ENCODE measurements at regions not wholly inside any gene's neighbourhood (a gene's known extent, or its start where the extent isn't known, plus 50 kb on each side); places are given as distances from the start of the nearest gene placed in this dataset.
A peak's percentile ranks its signal among the peaks of the same experiment; 100 is the strongest.

DNA sequence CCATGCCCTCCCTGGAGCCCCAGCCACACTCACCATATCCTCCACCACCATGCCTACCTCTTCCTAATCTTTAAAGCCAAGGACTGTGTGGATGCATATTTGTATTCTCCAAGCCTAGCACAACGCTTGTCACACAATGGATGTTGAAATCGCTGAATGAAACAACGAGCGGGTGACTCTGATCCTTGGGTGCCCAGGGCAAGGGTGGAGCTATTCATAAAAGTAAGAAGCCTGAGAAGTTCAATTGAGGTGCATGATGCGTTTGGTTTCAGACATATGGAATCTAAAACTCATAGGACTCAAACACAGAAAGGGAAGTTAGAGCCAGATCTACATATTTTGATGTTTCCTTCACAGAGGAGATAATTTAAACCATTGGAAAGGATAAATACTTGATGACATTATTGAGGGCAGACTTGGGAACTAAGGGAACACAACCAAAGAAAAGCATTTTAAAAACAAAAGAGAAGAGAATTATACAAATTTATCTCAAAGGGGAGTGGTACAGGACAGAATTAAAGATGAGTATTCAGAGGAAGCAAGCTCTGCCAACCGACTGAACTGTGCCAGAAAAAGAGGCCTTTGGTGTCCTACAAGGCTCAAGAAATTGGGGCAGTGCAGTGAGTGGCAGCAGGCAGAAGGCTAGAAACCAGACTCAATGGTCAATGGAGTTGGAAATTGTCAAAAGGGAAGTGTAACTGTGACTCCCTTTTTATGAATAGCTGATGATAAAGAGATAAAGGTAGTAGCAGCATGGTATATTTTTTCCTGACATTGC lies 200.6 kb upstream of the NCKAP5 start:
- no peaks in the 10 kb centered on the region for H3K9me3 ChIP-seq
- intact Hi-C loops (cut with DNase I; ENCODE audit: low total_unique reads), result no loop called here
- no peak for DNase-seq
- H3K27me3 ChIP-seq, result no peaks in the 10 kb centered on the region
- H3K4me3 ChIP-seq, result no peak overlapping the region
- H3K4me1 ChIP-seq, result peaks cover 7% of the 10 kb centered on the region
- H3K36me3 ChIP-seq (ENCODE audit: low read depth, missing control alignments), result no peaks in the 10 kb centered on the region
- TF ChIP-seq POLR2A (IDR thresholded peaks at IDR 0.05), result no peak
- TF ChIP-seq, protein P1, sequence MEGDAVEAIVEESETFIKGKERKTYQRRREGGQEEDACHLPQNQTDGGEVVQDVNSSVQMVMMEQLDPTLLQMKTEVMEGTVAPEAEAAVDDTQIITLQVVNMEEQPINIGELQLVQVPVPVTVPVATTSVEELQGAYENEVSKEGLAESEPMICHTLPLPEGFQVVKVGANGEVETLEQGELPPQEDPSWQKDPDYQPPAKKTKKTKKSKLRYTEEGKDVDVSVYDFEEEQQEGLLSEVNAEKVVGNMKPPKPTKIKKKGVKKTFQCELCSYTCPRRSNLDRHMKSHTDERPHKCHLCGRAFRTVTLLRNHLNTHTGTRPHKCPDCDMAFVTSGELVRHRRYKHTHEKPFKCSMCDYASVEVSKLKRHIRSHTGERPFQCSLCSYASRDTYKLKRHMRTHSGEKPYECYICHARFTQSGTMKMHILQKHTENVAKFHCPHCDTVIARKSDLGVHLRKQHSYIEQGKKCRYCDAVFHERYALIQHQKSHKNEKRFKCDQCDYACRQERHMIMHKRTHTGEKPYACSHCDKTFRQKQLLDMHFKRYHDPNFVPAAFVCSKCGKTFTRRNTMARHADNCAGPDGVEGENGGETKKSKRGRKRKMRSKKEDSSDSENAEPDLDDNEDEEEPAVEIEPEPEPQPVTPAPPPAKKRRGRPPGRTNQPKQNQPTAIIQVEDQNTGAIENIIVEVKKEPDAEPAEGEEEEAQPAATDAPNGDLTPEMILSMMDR (IDR thresholded peaks at IDR 0.05), result no peak
- peak overlapping the region in 1 of 2 donors; percentile 63 for H3K27ac ChIP-seq
- WGBS, 2 donors, result 88 to 89% methylated on average over 6 of the region's 6 CpGs

DNA sequence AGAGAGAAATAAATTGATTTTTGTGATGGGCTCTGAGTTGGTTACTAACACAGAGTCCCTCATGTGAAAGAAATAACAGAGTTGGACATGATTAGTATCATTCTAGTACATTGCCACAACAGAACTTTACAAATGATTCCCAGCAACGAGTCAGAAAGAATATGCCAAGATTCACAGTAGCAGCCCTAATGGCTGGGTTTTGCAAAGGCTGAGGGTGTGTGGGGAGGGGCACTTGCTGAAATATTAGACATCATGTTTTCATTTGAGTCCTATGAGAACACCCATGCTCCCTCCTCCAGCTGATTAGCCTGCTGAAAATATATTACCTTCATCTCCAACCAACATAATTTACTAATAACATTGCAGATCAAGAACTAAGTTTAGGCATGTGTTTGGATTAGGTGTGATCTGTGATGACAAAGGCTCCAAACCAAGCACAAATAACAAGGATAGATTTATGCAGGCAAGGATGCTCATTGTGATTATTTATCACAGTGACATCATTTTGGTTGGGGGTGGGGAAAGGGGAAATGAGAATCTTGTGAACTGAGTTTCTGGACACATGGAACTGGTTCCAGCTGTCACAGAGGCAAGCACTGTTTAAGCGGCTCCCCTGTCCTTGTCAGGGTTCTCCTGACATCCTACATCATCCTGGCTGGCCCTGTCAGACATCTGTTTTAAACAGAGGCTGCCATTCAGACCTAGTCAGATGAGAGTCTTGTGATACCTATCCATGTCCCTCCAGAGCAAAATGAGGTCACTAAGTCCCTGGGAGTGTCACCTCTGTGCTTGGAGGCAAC lies 205.8 kb upstream of the NCKAP5 start:
- Histone ChIP-seq H3K4me3 (no peak overlapping the region), H3K27me3 (no peaks in the 10 kb centered on the region), H3K4me1 (peaks cover 4% of the 10 kb centered on the region), H3K9me3 (no peaks in the 10 kb centered on the region), H3K27ac (peak overlapping the region; percentile 8 to 17), H3K36me3 (ENCODE audit: low read depth, missing control alignments) (no peaks in the 10 kb centered on the region)
- intact Hi-C loops (cut with DNase I; ENCODE audit: low total_unique reads), result no loop called here
- 43 to 47% methylated on average over 2 of the region's 2 CpGs for WGBS, 2 donors
- no peak for DNase-seq
- no peak for TF ChIP-seq POLR2A (IDR thresholded peaks at IDR 0.05)
- TF ChIP-seq, protein P1 (IDR thresholded peaks at IDR 0.05), result no peak

DNA sequence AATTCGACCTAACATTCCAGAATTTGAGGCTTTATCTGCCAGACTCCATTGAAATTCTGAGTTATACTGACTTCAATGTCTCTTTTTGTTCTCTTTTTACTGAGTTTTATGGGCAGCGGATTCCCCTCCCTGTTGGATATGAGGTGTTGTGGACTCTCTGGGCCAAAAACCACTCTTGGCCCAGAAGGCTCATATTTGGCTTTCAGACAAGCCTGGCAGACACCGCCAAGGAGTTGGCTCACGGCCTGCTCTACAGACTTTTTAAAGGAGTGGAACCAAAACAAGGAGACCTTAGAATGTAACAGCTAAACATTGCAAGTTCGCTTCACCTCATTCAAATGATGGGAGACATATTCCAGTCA lies 206.4 kb upstream of the NCKAP5 start:
- Histone ChIP-seq H3K27ac (peak overlapping the region; percentile 8 to 17), H3K4me1 (peaks cover 4% of the 10 kb centered on the region), H3K27me3 (no peaks in the 10 kb centered on the region), H3K4me3 (no peak overlapping the region), H3K9me3 (no peaks in the 10 kb centered on the region), H3K36me3 (ENCODE audit: low read depth, missing control alignments) (no peaks in the 10 kb centered on the region)
- DNase-seq, result peak; percentile 32
- WGBS, 2 donors, result 39 to 62% methylated on average over 5 of the region's 5 CpGs
- intact Hi-C loops (cut with DNase I; ENCODE audit: low total_unique reads), result no loop called here
- TF ChIP-seq POLR2A (IDR thresholded peaks at IDR 0.05), result no peak
- TF ChIP-seq, protein P1 (IDR thresholded peaks at IDR 0.05), result no peak

DNA sequence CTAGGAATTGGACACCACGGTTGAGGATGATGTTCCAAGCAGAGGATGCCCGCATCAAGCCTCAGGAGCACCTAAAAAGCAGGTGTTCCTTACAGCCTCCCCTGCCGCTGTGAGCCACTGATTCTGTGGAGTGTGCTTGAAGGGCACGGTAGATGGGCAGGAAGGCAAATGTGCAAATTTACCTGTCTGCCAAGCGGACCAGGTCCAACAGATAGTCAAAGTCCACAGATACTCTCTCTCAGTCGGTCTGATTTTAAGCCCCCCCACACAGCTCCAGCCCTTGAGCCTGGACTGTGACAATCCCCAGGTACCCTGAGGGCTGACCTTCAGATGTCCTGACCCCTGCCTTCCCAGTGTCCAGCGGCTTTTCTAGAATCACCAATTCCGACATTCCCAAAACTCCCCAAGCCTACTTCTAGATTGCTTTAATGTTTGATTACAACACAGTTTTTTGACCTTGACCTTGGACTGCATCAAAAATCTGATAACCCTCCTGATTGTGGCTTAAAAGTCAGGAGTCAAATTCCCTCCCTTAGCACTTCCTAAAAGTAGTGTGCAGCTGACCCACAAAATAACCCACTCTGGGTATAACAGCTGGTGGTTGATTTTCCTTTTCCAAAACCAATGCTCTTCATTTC lies 208.8 kb upstream of the NCKAP5 start:
- no peak for DNase-seq
- Histone ChIP-seq H3K36me3 (ENCODE audit: low read depth, missing control alignments) (no peaks in the 10 kb centered on the region), H3K4me1 (peaks cover 10% of the 10 kb centered on the region), H3K27me3 (no peaks in the 10 kb centered on the region), H3K4me3 (no peak overlapping the region), H3K9me3 (no peaks in the 10 kb centered on the region), H3K27ac (no peak overlapping the region)
- intact Hi-C loops (cut with DNase I; ENCODE audit: low total_unique reads), result no loop called here
- 85 to 91% methylated on average over 8 of the region's 8 CpGs for WGBS, 2 donors
- TF ChIP-seq POLR2A (IDR thresholded peaks at IDR 0.05), result no peak
- TF ChIP-seq, protein P1 (IDR thresholded peaks at IDR 0.05), result no peak
